Karpas-422 (cell line): ENCODE measurements at regions not wholly inside any gene's neighbourhood (a gene's known extent, or its start where the extent isn't known, plus 50 kb on each side); places are given as distances from the start of the nearest gene placed in this dataset.
"Not testable (repeated sequence)": the region's sequence is repeated elsewhere in the genome, so short reads cannot be mapped to it uniquely, and the experiment has no call there.

Experiments
- DNase-seq: peaks from one replicate; pipeline ENCODE4 v3.0.0-alpha.2; 2015
- H2AFZ ChIP-seq: fragments of 200-600 bp; sonication (generic); 2 replicates; pipeline ENCODE4 v1.6.1; 2014; ENCODE audit warnings: antibody characterized with exemption, low read length, mixed read lengths
- H3K27ac ChIP-seq: fragments of 200-600 bp; sonication (generic); 2 replicates; pipeline ENCODE4 v1.5.1; 2014; ENCODE audit warnings: mild to moderate bottlenecking, low read length, moderate library complexity
- H3K27me3 ChIP-seq: fragments of 200-600 bp; sonication (generic); 2 replicates; pipeline ENCODE4 v1.6.1; 2014; ENCODE audit warnings: low read length, mixed read lengths
- H3K36me3 ChIP-seq: fragments of 200-600 bp; sonication (generic); 2 replicates; pipeline ENCODE4 v1.6.1; 2014; ENCODE audit warnings: low read length, mixed read lengths; ENCODE audit not compliant: insufficient read depth
- H3K4me1 ChIP-seq: fragments of 200-600 bp; sonication (generic); 2 replicates; pipeline ENCODE4 v1.6.1; 2014; ENCODE audit warnings: mild to moderate bottlenecking, low read length, mixed read lengths
- H3K4me2 ChIP-seq: fragments of 200-600 bp; sonication (generic); 2 replicates; pipeline ENCODE4 v1.6.1; 2014; ENCODE audit warnings: low read length, low read depth, mild to moderate bottlenecking; ENCODE audit not compliant: poor library complexity, severe bottlenecking
- H3K4me3 ChIP-seq: fragments of 200-600 bp; sonication (generic); 2 replicates; pipeline ENCODE4 v1.5.1; 2014; ENCODE audit warnings: mild to moderate bottlenecking, antibody characterized with exemption, low read length, mixed read lengths
- H3K79me2 ChIP-seq: fragments of 200-600 bp; sonication (generic); 2 replicates; pipeline ENCODE4 v1.6.1; 2014; ENCODE audit warnings: mild to moderate bottlenecking, low read length, mixed read lengths
- H3K9ac ChIP-seq: fragments of 200-600 bp; sonication (generic); 2 replicates; pipeline ENCODE4 v1.6.0; 2014; ENCODE audit warnings: low read length
- H3K9me2 ChIP-seq: fragments of 200-600 bp; sonication (generic), shearing (Covaris generic); replicated peaks from 2 replicates; pipeline ENCODE4 v1.6.0; 2014; ENCODE audit warnings: mild to moderate bottlenecking, low read length, moderate library complexity; ENCODE audit not compliant: insufficient read depth
- H3K9me3 ChIP-seq: fragments of 300-700, 200-600 bp; sonication (generic); 2 replicates; pipeline ENCODE4 v1.6.1; 2014; ENCODE audit warnings: low read length, mixed read lengths
- H4K20me1 ChIP-seq: fragments of 200-600 bp; sonication (generic); 2 replicates; pipeline ENCODE4 v1.6.1; 2014; ENCODE audit warnings: mild to moderate bottlenecking, antibody characterized with exemption, low read length, low read depth; ENCODE audit not compliant: insufficient read depth

- H4K20me1 ChIP-seq, result no peaks in the 10 kb centered on the region
- H3K27ac ChIP-seq, result no peak overlapping the region
- no peak overlapping the region for H3K9ac ChIP-seq
- no peaks in the 10 kb centered on the region for H3K9me3 ChIP-seq
- H2AFZ ChIP-seq, result no peak overlapping the region
- H3K79me2 ChIP-seq, result no peaks in the 10 kb centered on the region
- H3K4me3 ChIP-seq, result no peak overlapping the region
- H3K36me3 ChIP-seq, result no peaks in the 10 kb centered on the region
- H3K4me2 ChIP-seq, result no peak overlapping the region
- no peaks in the 10 kb centered on the region for H3K9me2 ChIP-seq
- DNase-seq, result no peak
- H3K4me1 ChIP-seq, result no peaks in the 10 kb centered on the region; the same call in 1 of the 2 replicates
- H3K27me3 ChIP-seq, result no peaks in the 10 kb centered on the region
These were observed 221.5 kb downstream of the CYB561 start for GRCh38 chr17:63224644-63225043.

DNA sequence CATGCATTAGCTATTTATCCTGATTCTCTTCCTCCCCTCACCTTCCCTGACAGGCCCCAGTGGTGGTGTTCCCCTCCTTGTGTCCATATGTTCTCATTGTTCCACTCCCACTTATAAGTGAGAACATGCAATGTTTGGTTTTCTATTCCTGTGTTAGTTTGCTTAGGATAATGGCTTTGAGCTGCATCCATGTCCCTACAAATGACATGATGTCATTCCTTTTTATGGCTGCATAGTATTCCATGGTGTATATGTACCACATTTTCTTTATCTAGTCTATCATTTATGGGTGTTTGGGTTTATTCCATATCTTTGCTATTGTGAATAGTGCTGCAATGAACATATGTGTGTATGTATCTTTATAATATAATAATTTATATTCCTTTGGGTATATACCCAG, 219.4 kb downstream of the CYB561 start:
- not testable (repeated sequence) for H4K20me1 ChIP-seq, H3K4me1 ChIP-seq, H3K9me2 ChIP-seq, H3K27me3 ChIP-seq, H3K36me3 ChIP-seq, H3K79me2 ChIP-seq, H3K4me2 ChIP-seq, H3K9me3 ChIP-seq, H3K4me3 ChIP-seq, H3K27ac ChIP-seq, DNase-seq, H3K9ac ChIP-seq, H2AFZ ChIP-seq

GRCh38 chr17:63231015-63231620, 215.0 kb downstream of the CYB561 start:
- not testable (repeated sequence) for H3K9me2 ChIP-seq, H3K27ac ChIP-seq, H3K36me3 ChIP-seq, H3K79me2 ChIP-seq, H2AFZ ChIP-seq, H3K9ac ChIP-seq, H3K4me1 ChIP-seq, H3K4me3 ChIP-seq, H4K20me1 ChIP-seq, H3K27me3 ChIP-seq, H3K4me2 ChIP-seq, DNase-seq, H3K9me3 ChIP-seq

GRCh38 chr17:63232565-63233310, 213.4 kb downstream of the CYB561 start:
- Histone ChIP-seq H3K9me3 (no peaks in the 10 kb centered on the region), H3K9ac (no peak overlapping the region), H3K4me3 (no peak overlapping the region), H3K27ac (no peak overlapping the region), H3K27me3 (no peaks in the 10 kb centered on the region), H3K36me3 (no peaks in the 10 kb centered on the region), H3K4me2 (no peak overlapping the region), H3K4me1 (no peaks in the 10 kb centered on the region; the same call in 1 of the 2 replicates), H3K79me2 (no peaks in the 10 kb centered on the region), H3K9me2 (no peaks in the 10 kb centered on the region), H4K20me1 (no peaks in the 10 kb centered on the region), H2AFZ (no peak overlapping the region)
- peak; percentile 60 for DNase-seq

GRCh38 chr17:63240106-63240505, 206.0 kb downstream of the CYB561 start:
- no peaks in the 10 kb centered on the region for H3K36me3 ChIP-seq
- H3K9me2 ChIP-seq, result no peaks in the 10 kb centered on the region
- H3K79me2 ChIP-seq, result no peaks in the 10 kb centered on the region
- no peaks in the 10 kb centered on the region for H3K27me3 ChIP-seq
- H3K9ac ChIP-seq, result no peak overlapping the region
- H3K4me1 ChIP-seq, result no peaks in the 10 kb centered on the region
- H3K27ac ChIP-seq, result no peak overlapping the region
- no peak overlapping the region for H2AFZ ChIP-seq
- no peaks in the 10 kb centered on the region for H4K20me1 ChIP-seq
- no peak overlapping the region for H3K4me2 ChIP-seq
- DNase-seq, result no peak
- H3K9me3 ChIP-seq, result no peaks in the 10 kb centered on the region
- no peak overlapping the region for H3K4me3 ChIP-seq

DNA sequence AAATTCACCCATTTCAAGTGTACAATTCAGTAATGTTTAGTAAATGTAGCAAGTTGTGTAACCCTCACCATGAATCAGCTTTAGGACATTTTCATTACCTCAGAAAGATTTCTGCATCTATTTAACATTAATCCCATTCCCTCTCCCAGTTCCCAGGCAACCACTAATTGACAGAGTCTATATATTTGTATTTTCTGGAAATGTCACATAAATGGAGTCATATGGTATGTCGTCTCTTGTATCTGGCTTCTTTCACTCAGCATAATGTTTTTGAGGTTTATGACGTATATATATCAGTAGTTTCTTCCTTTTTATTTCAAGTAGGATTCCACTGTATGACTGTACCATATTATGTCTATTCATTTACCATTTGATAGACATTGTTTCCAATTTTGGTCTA, 199.8 kb downstream of the CYB561 start:
- Histone ChIP-seq H3K27me3 (no peaks in the 10 kb centered on the region), H3K9ac (no peak overlapping the region), H3K9me2 (no peaks in the 10 kb centered on the region), H3K9me3 (no peaks in the 10 kb centered on the region), H4K20me1 (no peaks in the 10 kb centered on the region), H3K4me1 (peaks cover 5% of the 10 kb centered on the region; the same call in 1 of the 2 replicates), H3K4me3 (no peak overlapping the region), H3K4me2 (no peak overlapping the region), H3K36me3 (no peaks in the 10 kb centered on the region), H2AFZ (no peak overlapping the region), H3K27ac (no peak overlapping the region), H3K79me2 (no peaks in the 10 kb centered on the region)
- DNase-seq, result no peak

DNA sequence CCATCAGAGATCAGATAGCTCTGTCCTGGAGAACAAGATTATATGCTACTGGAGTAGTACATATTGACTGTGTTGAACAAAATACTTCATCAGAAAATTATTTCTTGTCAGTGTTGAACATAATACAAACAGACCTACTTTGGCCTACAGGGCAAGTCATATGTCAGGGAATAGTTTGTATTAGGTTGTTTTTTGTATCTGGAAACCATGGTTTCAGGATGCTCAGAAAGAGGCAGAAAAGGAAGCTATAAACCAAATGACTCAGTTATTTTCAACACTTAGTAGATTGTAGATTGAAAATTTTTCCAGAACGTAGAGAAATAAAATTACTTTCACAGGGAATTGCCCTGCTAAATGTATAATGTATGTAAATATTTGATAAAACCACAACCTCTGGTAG, 198.4 kb downstream of the CYB561 start:
- no peak overlapping the region for H2AFZ ChIP-seq
- H3K4me3 ChIP-seq, result no peak overlapping the region
- H3K9me2 ChIP-seq, result no peaks in the 10 kb centered on the region
- no peak overlapping the region for H3K27ac ChIP-seq
- H3K79me2 ChIP-seq, result no peaks in the 10 kb centered on the region
- H3K9me3 ChIP-seq, result no peaks in the 10 kb centered on the region
- no peaks in the 10 kb centered on the region for H3K36me3 ChIP-seq
- no peaks in the 10 kb centered on the region for H3K27me3 ChIP-seq
- H4K20me1 ChIP-seq, result no peaks in the 10 kb centered on the region
- DNase-seq, result no peak
- peaks cover 5% of the 10 kb centered on the region; the same call in 1 of the 2 replicates for H3K4me1 ChIP-seq
- H3K9ac ChIP-seq, result no peak overlapping the region
- no peak overlapping the region for H3K4me2 ChIP-seq

DNA sequence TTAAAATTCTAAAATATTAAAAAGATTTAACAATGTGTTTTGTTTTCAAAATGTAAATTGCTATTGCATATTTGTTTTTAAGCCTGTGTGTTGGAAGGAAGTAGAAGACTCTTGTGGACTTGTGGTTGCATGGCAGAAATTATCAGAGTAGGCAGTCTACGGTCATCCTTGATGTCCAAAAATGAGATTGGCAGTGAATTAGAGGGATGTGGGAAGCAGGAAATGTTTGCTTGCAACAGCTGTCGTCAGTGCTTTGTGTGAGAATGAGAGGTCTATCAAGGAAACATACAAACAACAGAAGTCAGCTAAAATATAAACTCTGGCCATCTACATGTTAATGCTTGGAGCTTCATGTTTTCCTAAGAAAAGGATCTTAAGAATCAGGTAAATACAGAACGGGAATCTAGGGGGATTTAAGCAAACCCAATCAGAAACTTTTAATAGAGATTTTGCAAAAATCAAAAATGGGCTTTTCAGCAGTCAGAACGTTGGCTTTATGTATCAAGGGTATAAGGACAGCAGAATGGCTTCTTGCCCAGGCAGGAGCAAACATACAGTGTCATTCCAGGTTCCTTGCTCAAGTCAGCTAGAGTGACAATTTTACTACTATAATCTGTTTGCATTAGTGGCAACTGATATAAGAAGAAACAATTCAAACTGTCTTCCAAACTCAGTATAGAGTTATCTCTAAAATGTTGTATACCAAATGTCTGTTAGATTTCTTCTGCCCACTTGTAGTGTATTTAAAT, 196.7 kb downstream of the CYB561 start:
- no peak overlapping the region for H3K9ac ChIP-seq
- H3K27me3 ChIP-seq, result no peaks in the 10 kb centered on the region
- DNase-seq, result no peak
- no peaks in the 10 kb centered on the region for H3K36me3 ChIP-seq
- H3K27ac ChIP-seq, result no peak overlapping the region
- no peaks in the 10 kb centered on the region for H3K79me2 ChIP-seq
- H2AFZ ChIP-seq, result no peak overlapping the region
- H3K4me3 ChIP-seq, result no peak overlapping the region
- peaks cover 5% of the 10 kb centered on the region; the same call in 1 of the 2 replicates for H3K4me1 ChIP-seq
- H3K4me2 ChIP-seq, result no peak overlapping the region
- no peaks in the 10 kb centered on the region for H4K20me1 ChIP-seq
- H3K9me2 ChIP-seq, result no peaks in the 10 kb centered on the region
- no peaks in the 10 kb centered on the region for H3K9me3 ChIP-seq
